ENCODE measurements at regions not wholly inside any gene's neighbourhood (a gene's known extent, or its start where the extent isn't known, plus 50 kb on each side); places are given as distances from the start of the nearest gene placed in this dataset.

- no peak for TF ChIP-seq CTCF (IDR thresholded peaks at IDR 0.05)
- no peak for TF ChIP-seq POLR2A (IDR thresholded peaks at IDR 0.05)
- TF ChIP-seq EP300 (IDR thresholded peaks at IDR 0.05), result no peak
- TF ChIP-seq POLR2AphosphoS5 (IDR thresholded peaks at IDR 0.05), result no peak
These were observed 148.7 kb upstream of the ITGB1 start for GRCh38 chr10:33106767-33107166.
